HEK293 (cell line): ENCODE measurements at regions not wholly inside any gene's neighbourhood (a gene's known extent, or its start where the extent isn't known, plus 50 kb on each side); places are given as distances from the start of the nearest gene placed in this dataset.

ENCODE experiments used
- CTCF ChIA-PET: fragments of 350-600 bp; formaldehyde crosslinking; extraction: SDS; loops from one replicate; lab custom pipeline; 2021; ENCODE audit warnings: antibody characterized with exemption; lab: Yijun Ruan, JAX
- POLR2A ChIA-PET: fragments of 300-600 bp; formaldehyde crosslinking; extraction: SDS; loops from one replicate; lab custom pipeline; 2020; ENCODE audit warnings: antibody characterized with exemption, inconsistent platforms; lab: Yijun Ruan, JAX
- H3K27ac ChIP-seq: fragments of 200-500 bp; sonication (Bioruptor generic); 2 replicates; pipeline ENCODE4 v1.5.1; 2014; ENCODE audit warnings: low read depth, low read length, control low read depth, inconsistent platforms; ENCODE audit errors: extremely low read depth
- H3K36me3 ChIP-seq, 2 experiments: fragments of 200-500 bp in 1 of 2; sonication (Bioruptor generic) in 1 of 2; 1 replicate in 1 of 2; 2 replicates in 1 of 2; pipeline ENCODE4 v1.5.1; 2014 to 2017; ENCODE audit warnings: inconsistent platforms in 2 of 2, low read length in 2 of 2; ENCODE audit not compliant: control insufficient read depth in 2 of 2, insufficient read depth in 1 of 2
- H3K4me1 ChIP-seq: fragments of 200-500 bp; sonication (Bioruptor generic); 2 replicates; pipeline ENCODE4 v1.5.1; 2014; ENCODE audit warnings: mild to moderate bottlenecking, low read length, inconsistent platforms; ENCODE audit not compliant: control insufficient read depth, insufficient read depth
- H3K4me3 ChIP-seq: 2 replicates; pipeline ENCODE4 v1.5.1; 2011; ENCODE audit warnings: low read depth, mild to moderate bottlenecking, control low read depth, low read length, moderate library complexity
- H3K9me3 ChIP-seq: fragments of 200-500 bp; sonication (Bioruptor generic); 2 replicates; pipeline ENCODE4 v1.5.1; 2014; ENCODE audit warnings: low read depth, low read length, inconsistent platforms; ENCODE audit not compliant: control insufficient read depth, insufficient read depth
- EGR2 ChIP-seq: fragments of 450-650 bp; formaldehyde crosslinking; IDR thresholded peaks from 2 replicates; pipeline ENCODE4 v1.5.1; 2016; ENCODE audit warnings: low read depth, missing biosample characterization, missing genetic modification characterization
- FEZF1 ChIP-seq: fragments of 450-650 bp; formaldehyde crosslinking; IDR thresholded peaks from 2 replicates; pipeline ENCODE4 v1.5.1; 2016; ENCODE audit warnings: missing biosample characterization, missing genetic modification characterization
- GLI2 ChIP-seq: fragments of 450-650 bp; formaldehyde crosslinking; IDR thresholded peaks from 2 replicates; pipeline ENCODE4; 2017; ENCODE audit warnings: missing biosample characterization, missing genetic modification characterization, low read depth, borderline replicate concordance
- IKZF3 ChIP-seq: fragments of 450-650 bp; IDR thresholded peaks from 2 replicates; pipeline ENCODE4 v1.5.0; 2018; ENCODE audit warnings: missing biosample characterization, mild to moderate bottlenecking, missing genetic modification characterization, moderate library complexity
- KLF16 ChIP-seq: fragments of 450-650 bp; formaldehyde crosslinking; IDR thresholded peaks from 2 replicates; pipeline ENCODE4 v1.5.1; 2017; ENCODE audit warnings: missing biosample characterization, missing genetic modification characterization
- MEIS1 ChIP-seq: sonication (generic); formaldehyde crosslinking; IDR thresholded peaks from 2 replicates; pipeline ENCODE4 v1.8.1; 2022; ENCODE audit warnings: missing genetic modification reagents, mild to moderate bottlenecking, borderline replicate concordance
- OVOL3 ChIP-seq: fragments of 450-650 bp; formaldehyde crosslinking; IDR thresholded peaks from 2 replicates; pipeline ENCODE4 v1.5.1; 2016; ENCODE audit warnings: missing biosample characterization, missing genetic modification characterization
- SP7 ChIP-seq: fragments of 450-650 bp; formaldehyde crosslinking; IDR thresholded peaks from 2 replicates; pipeline ENCODE4 v1.5.1; 2016; ENCODE audit warnings: missing biosample characterization, missing genetic modification characterization
- TRIM28 ChIP-seq: IDR thresholded peaks from 2 replicates; pipeline ENCODE4 v1.6.1; 2011; ENCODE audit warnings: low read length, control low read depth, borderline replicate concordance
- YY2 ChIP-seq: fragments of 450-650 bp; formaldehyde crosslinking; IDR thresholded peaks from 2 replicates; pipeline ENCODE4 v1.5.1; 2016; ENCODE audit warnings: missing biosample characterization, missing genetic modification characterization
- ZBTB1 ChIP-seq: fragments of 450-650 bp; formaldehyde crosslinking; IDR thresholded peaks from 2 replicates; pipeline ENCODE4 v1.5.1; 2016; ENCODE audit warnings: missing biosample characterization, missing genetic modification characterization
- ZBTB48 ChIP-seq: fragments of 450-650 bp; formaldehyde crosslinking; IDR thresholded peaks from 2 replicates; pipeline ENCODE4 v1.5.1; 2016; ENCODE audit warnings: missing biosample characterization, missing genetic modification characterization
- ZFHX2 ChIP-seq: fragments of 450-650 bp; formaldehyde crosslinking; conservative IDR thresholded peaks from 2 replicates; pipeline ENCODE4 v1.5.1; 2016; ENCODE audit warnings: missing biosample characterization, missing genetic modification characterization
- ZNF112 ChIP-seq: fragments of 450-650 bp; formaldehyde crosslinking; IDR thresholded peaks from 2 replicates; pipeline ENCODE4 v1.5.0; 2017; ENCODE audit warnings: missing biosample characterization, missing genetic modification characterization
- ZNF2 ChIP-seq: fragments of 450-650 bp; formaldehyde crosslinking; IDR thresholded peaks from 2 replicates; pipeline ENCODE4 v1.5.1; 2016; ENCODE audit warnings: missing biosample characterization, missing genetic modification characterization
- ZNF423 ChIP-seq: fragments of 450-650 bp; formaldehyde crosslinking; IDR thresholded peaks from 2 replicates; pipeline ENCODE4 v1.5.1; 2016; ENCODE audit warnings: missing biosample characterization, missing genetic modification characterization
- ZNF530 ChIP-seq: fragments of 450-650 bp; formaldehyde crosslinking; IDR thresholded peaks from 2 replicates; pipeline ENCODE4 v1.5.1; 2016; ENCODE audit warnings: low read depth, missing biosample characterization, missing genetic modification characterization
- ZNF558 ChIP-seq: fragments of 450-650 bp; formaldehyde crosslinking; IDR thresholded peaks from 2 replicates; pipeline ENCODE4 v1.5.1; 2016; ENCODE audit warnings: missing biosample characterization, missing genetic modification characterization
- ZNF660 ChIP-seq: fragments of 450-650 bp; IDR thresholded peaks from 2 replicates; pipeline ENCODE4 v1.5.1; 2018; ENCODE audit warnings: missing biosample characterization, mild to moderate bottlenecking, missing genetic modification characterization
- ZNF704 ChIP-seq: fragments of 450-650 bp; formaldehyde crosslinking; IDR thresholded peaks from 2 replicates; pipeline ENCODE4 v1.5.1; 2016; ENCODE audit warnings: missing biosample characterization, missing genetic modification characterization
- TF ChIP-seq, protein P1 (sequence below): fragments of 450-650 bp; formaldehyde crosslinking; IDR thresholded peaks from 2 replicates; pipeline ENCODE4 v1.5.1; 2016; ENCODE audit warnings: missing biosample characterization, missing genetic modification characterization, borderline replicate concordance
- TF ChIP-seq, protein P2 (sequence below): fragments of 450-650 bp; formaldehyde crosslinking; IDR thresholded peaks from 2 replicates; pipeline ENCODE4 v1.5.1; 2016; ENCODE audit warnings: missing biosample characterization, missing genetic modification characterization
- TF ChIP-seq, protein P3 (sequence below): fragments of 450-650 bp; formaldehyde crosslinking; IDR thresholded peaks from 2 replicates; pipeline ENCODE4 v1.5.1; 2017; ENCODE audit warnings: missing biosample characterization, missing genetic modification characterization

- TF ChIP-seq, protein P1, sequence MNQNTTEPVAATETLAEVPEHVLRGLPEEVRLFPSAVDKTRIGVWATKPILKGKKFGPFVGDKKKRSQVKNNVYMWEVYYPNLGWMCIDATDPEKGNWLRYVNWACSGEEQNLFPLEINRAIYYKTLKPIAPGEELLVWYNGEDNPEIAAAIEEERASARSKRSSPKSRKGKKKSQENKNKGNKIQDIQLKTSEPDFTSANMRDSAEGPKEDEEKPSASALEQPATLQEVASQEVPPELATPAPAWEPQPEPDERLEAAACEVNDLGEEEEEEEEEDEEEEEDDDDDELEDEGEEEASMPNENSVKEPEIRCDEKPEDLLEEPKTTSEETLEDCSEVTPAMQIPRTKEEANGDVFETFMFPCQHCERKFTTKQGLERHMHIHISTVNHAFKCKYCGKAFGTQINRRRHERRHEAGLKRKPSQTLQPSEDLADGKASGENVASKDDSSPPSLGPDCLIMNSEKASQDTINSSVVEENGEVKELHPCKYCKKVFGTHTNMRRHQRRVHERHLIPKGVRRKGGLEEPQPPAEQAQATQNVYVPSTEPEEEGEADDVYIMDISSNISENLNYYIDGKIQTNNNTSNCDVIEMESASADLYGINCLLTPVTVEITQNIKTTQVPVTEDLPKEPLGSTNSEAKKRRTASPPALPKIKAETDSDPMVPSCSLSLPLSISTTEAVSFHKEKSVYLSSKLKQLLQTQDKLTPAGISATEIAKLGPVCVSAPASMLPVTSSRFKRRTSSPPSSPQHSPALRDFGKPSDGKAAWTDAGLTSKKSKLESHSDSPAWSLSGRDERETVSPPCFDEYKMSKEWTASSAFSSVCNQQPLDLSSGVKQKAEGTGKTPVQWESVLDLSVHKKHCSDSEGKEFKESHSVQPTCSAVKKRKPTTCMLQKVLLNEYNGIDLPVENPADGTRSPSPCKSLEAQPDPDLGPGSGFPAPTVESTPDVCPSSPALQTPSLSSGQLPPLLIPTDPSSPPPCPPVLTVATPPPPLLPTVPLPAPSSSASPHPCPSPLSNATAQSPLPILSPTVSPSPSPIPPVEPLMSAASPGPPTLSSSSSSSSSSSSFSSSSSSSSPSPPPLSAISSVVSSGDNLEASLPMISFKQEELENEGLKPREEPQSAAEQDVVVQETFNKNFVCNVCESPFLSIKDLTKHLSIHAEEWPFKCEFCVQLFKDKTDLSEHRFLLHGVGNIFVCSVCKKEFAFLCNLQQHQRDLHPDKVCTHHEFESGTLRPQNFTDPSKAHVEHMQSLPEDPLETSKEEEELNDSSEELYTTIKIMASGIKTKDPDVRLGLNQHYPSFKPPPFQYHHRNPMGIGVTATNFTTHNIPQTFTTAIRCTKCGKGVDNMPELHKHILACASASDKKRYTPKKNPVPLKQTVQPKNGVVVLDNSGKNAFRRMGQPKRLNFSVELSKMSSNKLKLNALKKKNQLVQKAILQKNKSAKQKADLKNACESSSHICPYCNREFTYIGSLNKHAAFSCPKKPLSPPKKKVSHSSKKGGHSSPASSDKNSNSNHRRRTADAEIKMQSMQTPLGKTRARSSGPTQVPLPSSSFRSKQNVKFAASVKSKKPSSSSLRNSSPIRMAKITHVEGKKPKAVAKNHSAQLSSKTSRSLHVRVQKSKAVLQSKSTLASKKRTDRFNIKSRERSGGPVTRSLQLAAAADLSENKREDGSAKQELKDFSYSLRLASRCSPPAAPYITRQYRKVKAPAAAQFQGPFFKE (tag by site-specific recombination) = no peak
- TF ChIP-seq ZFHX2 (tag by site-specific recombination) (no peak), ZBTB48 (tag by site-specific recombination) (no peak), ZNF558 (no peak)
- TF ChIP-seq, protein P2, sequence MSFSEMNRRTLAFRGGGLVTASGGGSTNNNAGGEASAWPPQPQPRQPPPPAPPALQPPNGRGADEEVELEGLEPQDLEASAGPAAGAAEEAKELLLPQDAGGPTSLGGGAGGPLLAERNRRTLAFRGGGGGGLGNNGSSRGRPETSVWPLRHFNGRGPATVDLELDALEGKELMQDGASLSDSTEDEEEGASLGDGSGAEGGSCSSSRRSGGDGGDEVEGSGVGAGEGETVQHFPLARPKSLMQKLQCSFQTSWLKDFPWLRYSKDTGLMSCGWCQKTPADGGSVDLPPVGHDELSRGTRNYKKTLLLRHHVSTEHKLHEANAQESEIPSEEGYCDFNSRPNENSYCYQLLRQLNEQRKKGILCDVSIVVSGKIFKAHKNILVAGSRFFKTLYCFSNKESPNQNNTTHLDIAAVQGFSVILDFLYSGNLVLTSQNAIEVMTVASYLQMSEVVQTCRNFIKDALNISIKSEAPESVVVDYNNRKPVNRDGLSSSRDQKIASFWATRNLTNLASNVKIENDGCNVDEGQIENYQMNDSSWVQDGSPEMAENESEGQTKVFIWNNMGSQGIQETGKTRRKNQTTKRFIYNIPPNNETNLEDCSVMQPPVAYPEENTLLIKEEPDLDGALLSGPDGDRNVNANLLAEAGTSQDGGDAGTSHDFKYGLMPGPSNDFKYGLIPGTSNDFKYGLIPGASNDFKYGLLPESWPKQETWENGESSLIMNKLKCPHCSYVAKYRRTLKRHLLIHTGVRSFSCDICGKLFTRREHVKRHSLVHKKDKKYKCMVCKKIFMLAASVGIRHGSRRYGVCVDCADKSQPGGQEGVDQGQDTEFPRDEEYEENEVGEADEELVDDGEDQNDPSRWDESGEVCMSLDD = no peak
These were observed 127.1 kb upstream of the SLC4A4 start (continued) for GRCh38 chr4:71211748-71212147.

DNA sequence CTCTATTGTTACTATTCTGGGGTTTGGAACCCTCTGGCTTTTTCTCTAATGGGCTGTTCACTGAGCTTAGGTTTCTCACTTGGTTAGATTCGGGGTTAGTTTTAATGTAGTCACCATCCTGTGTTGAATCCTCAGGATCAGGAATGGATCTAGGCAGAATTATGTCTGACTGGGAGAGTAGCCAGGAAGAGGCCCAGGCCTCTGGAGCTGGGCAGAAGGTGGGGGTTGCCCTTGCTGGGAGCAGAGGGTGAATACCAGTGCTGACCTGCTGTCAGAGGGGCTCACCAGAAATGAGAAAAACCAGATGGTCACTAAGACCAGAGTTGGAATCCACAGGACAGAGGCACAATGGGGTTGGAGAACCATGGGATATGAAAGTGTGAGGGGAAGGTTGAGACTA, 126.6 kb upstream of the SLC4A4 start:
- no peak for TF ChIP-seq KLF16 (tag by site-specific recombination)
- no peak for TF ChIP-seq ZBTB1 (tag by site-specific recombination)
- no peak for TF ChIP-seq ZNF2 (tag by site-specific recombination)
- TF ChIP-seq OVOL3 (tag by site-specific recombination) = no peak
- no peak for TF ChIP-seq YY2
- no peak for TF ChIP-seq SP7
- no peak for TF ChIP-seq ZNF530 (tag by site-specific recombination)
- TF ChIP-seq ZNF423 (tag by site-specific recombination) = no peak
- TF ChIP-seq, protein P3, sequence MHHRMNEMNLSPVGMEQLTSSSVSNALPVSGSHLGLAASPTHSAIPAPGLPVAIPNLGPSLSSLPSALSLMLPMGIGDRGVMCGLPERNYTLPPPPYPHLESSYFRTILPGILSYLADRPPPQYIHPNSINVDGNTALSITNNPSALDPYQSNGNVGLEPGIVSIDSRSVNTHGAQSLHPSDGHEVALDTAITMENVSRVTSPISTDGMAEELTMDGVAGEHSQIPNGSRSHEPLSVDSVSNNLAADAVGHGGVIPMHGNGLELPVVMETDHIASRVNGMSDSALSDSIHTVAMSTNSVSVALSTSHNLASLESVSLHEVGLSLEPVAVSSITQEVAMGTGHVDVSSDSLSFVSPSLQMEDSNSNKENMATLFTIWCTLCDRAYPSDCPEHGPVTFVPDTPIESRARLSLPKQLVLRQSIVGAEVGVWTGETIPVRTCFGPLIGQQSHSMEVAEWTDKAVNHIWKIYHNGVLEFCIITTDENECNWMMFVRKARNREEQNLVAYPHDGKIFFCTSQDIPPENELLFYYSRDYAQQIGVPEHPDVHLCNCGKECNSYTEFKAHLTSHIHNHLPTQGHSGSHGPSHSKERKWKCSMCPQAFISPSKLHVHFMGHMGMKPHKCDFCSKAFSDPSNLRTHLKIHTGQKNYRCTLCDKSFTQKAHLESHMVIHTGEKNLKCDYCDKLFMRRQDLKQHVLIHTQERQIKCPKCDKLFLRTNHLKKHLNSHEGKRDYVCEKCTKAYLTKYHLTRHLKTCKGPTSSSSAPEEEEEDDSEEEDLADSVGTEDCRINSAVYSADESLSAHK (tag by site-specific recombination) = no peak
- no peak for TF ChIP-seq ZNF660
- TF ChIP-seq ZNF704 (tag by site-specific recombination) = no peak
- no peak for TF ChIP-seq ZNF112 (tag by site-specific recombination)
- no peak for TF ChIP-seq IKZF3
- TF ChIP-seq TRIM28 = no peak
- no peak for TF ChIP-seq FEZF1 (tag by site-specific recombination)
- no peak for TF ChIP-seq GLI2 (tag by site-specific recombination)
- no peak for TF ChIP-seq MEIS1 (CRISPR knock-in tag)
- no peak for TF ChIP-seq EGR2 (tag by site-specific recombination)
- Histone ChIP-seq H3K9me3 (no peaks in the 10 kb centered on the region), H3K4me3 (no peak overlapping the region), H3K4me1 (no peaks in the 10 kb centered on the region), H3K27ac (no peak overlapping the region), H3K36me3 (no peaks in the 10 kb centered on the region)
- POLR2A ChIA-PET = interaction anchor here (0.6 kb wide), 1 partner anchor 21 kb away, joined by 3 read pairs; no protein-coding TSS in a partner anchor
- CTCF ChIA-PET = interaction anchor here (0.7 to 1.0 kb wide), 2 partner anchors 16 to 17 kb away, joined by 3 to 4 read pairs; no protein-coding TSS in a partner anchor
